K562 (cell line): ENCODE measurements at regions not wholly inside any gene's neighbourhood (a gene's known extent, or its start where the extent isn't known, plus 50 kb on each side); places are given as distances from the start of the nearest gene placed in this dataset.

ENCODE experiments used
- ATAC-seq: fragments of 200-7000 bp; cut with Tn5 transposase; 3 replicates; pipeline ENCODE4 v1.9.1; 2020; ENCODE audit warnings: moderate library complexity
- BruUV-seq: library from RNA; stranded (reverse); fragments of 400-500 nt; replicated peaks from 2 replicates; lab custom pipeline; 2021; lab: Mats Ljungman, UMichigan
- CTCF ChIA-PET: fragments of 300-600 bp; formaldehyde crosslinking; extraction: SDS; loops from one replicate; lab custom pipeline; 2021; ENCODE audit warnings: low intra/inter-chr PET ratio; lab: Yijun Ruan, JAX
- POLR2A ChIA-PET: fragments of 300-600, 350-650 bp; sonication (Branson Sonifier 250); formaldehyde crosslinking; extraction: SDS; loops from one replicate; lab custom pipeline; 2021; ENCODE audit warnings: antibody characterized with exemption, inconsistent platforms; lab: Yijun Ruan, JAX
- DNase-seq, 4 experiments: peaks; one replicate each; pipeline versions ENCODE4 v3.0.0 to v3.0.0-alpha.2; 2011 to 2018; ENCODE audit warnings: low spot score in 3 of 4, mixed read lengths in 3 of 4; ENCODE audit errors: extremely low read depth in 1 of 4
- FAIRE-seq: peaks from 2 replicates; lab custom pipeline; 2011; peaks lifted over from hg19 to GRCh38; lab: Jason Lieb, UNC
- H2AFZ ChIP-seq: 2 replicates; pipeline ENCODE4 v1.6.0; 2011; ENCODE audit warnings: low read depth, low read length, control low read depth, inconsistent platforms
- H3K27ac ChIP-seq: fragments of 200-600 bp; 3 replicates; pipeline ENCODE4 v1.8.0; 2011; ENCODE audit warnings: low read depth, mild to moderate bottlenecking, control low read depth, inconsistent platforms, low read length, moderate library complexity, mixed read lengths; ENCODE audit errors: extremely low read depth
- H3K27me3 ChIP-seq, 2 experiments: fragments of 300-600 bp in 1 of 2; 2 replicates in 1 of 2; 3 replicates in 1 of 2; pipeline versions ENCODE4 v1.6.0 to v1.8.0; 2011; ENCODE audit warnings: inconsistent platforms in 2 of 2, low read length in 2 of 2, mild to moderate bottlenecking in 1 of 2, mixed read lengths in 1 of 2, moderate library complexity in 1 of 2; ENCODE audit not compliant: control insufficient read depth in 2 of 2, insufficient read depth in 2 of 2
- H3K36me3 ChIP-seq: fragments of 300-600 bp; 3 replicates; pipeline ENCODE4 v1.8.0; 2011; ENCODE audit warnings: mild to moderate bottlenecking, low read length, inconsistent platforms; ENCODE audit not compliant: control insufficient read depth, insufficient read depth
- H3K4me1 ChIP-seq, 2 experiments: fragments of 200-600 bp in 1 of 2; replicated peaks in 1 of 2; 2 replicates in 1 of 2; 3 replicates in 1 of 2; pipeline versions ENCODE4 v1.5.1 to v1.8.0; 2011; ENCODE audit warnings: inconsistent platforms in 2 of 2, low read length in 2 of 2, mild to moderate bottlenecking in 1 of 2, mixed read lengths in 1 of 2, moderate library complexity in 1 of 2; ENCODE audit not compliant: control insufficient read depth in 2 of 2, insufficient read depth in 2 of 2
- H3K4me2 ChIP-seq: 2 replicates; pipeline ENCODE4 v1.6.1; 2011; ENCODE audit warnings: low read length, control low read depth, inconsistent platforms, mixed read lengths; ENCODE audit not compliant: insufficient read depth
- H3K4me3 ChIP-seq: fragments of 200-600 bp; sonication (generic), shearing (Covaris generic); 2 replicates; pipeline ENCODE4 v1.5.1; 2016; ENCODE audit warnings: control low read depth, inconsistent platforms
- H3K79me2 ChIP-seq: fragments of 200-600 bp; 3 replicates; pipeline ENCODE4 v1.8.0; 2011; ENCODE audit warnings: low read length, inconsistent platforms; ENCODE audit not compliant: control insufficient read depth, insufficient read depth
- H3K9ac ChIP-seq, 2 experiments: 2 replicates each; pipeline versions ENCODE4 v1.6.0 to v1.6.1; 2011; ENCODE audit warnings: low read depth in 2 of 2, low read length in 2 of 2, control low read depth in 1 of 2, inconsistent platforms in 1 of 2, mild to moderate bottlenecking in 1 of 2, mixed read lengths in 1 of 2; ENCODE audit not compliant: insufficient read depth in 1 of 2
- H3K9me1 ChIP-seq: one replicate; pipeline ENCODE4 v1.6.0; 2011; ENCODE audit warnings: inconsistent platforms, mild to moderate bottlenecking, low read length, moderate library complexity; ENCODE audit not compliant: control insufficient read depth, insufficient read depth
- H3K9me3 ChIP-seq: replicated peaks from 2 replicates; pipeline ENCODE4 v1.5.1; 2011; ENCODE audit warnings: low read depth, low read length, inconsistent platforms; ENCODE audit not compliant: control insufficient read depth, insufficient read depth
- H4K20me1 ChIP-seq: replicated peaks from 2 replicates; pipeline ENCODE4 v1.6.1; 2011; ENCODE audit warnings: low read length, inconsistent platforms, mixed read lengths; ENCODE audit not compliant: control insufficient read depth, insufficient read depth
- ATF7 ChIP-seq: fragments of 450-650 bp; IDR thresholded peaks from 2 replicates; pipeline ENCODE4 v1.7.1; 2014; ENCODE audit warnings: mild to moderate bottlenecking, moderate library complexity
- CBX8 ChIP-seq: fragments of 200-600 bp; sonication (generic); IDR thresholded peaks from 2 replicates; pipeline ENCODE4 v1.6.1; 2012; ENCODE audit warnings: borderline replicate concordance, mixed run types, low read depth, mild to moderate bottlenecking, moderate library complexity, mixed read lengths, low read length, control low read depth, inconsistent platforms; ENCODE audit not compliant: poor library complexity, severe bottlenecking; ENCODE audit errors: extremely low read depth
- ETV1 ChIP-seq: fragments of 450-650 bp; conservative IDR thresholded peaks from 2 replicates; pipeline ENCODE4 v1.6.1; 2016; ENCODE audit warnings: missing genetic modification characterization, control low read depth, low read depth, missing compliant biosample characterization
- FOXA3 ChIP-seq, 2 experiments: fragments of 450-650 bp in 1 of 2; sonication (generic) in 1 of 2; formaldehyde crosslinking; IDR thresholded peaks in 1 of 2; conservative IDR thresholded peaks in 1 of 2; 2 replicates each; pipeline versions ENCODE4 v1.4.0 to v1.8.0; 2020 to 2022; ENCODE audit warnings: mild to moderate bottlenecking in 2 of 2, missing genetic modification reagents in 1 of 2
- KDM5B ChIP-seq: fragments of 200-600 bp; sonication (generic); IDR thresholded peaks from 2 replicates; pipeline ENCODE4 v1.6.1; 2012; ENCODE audit warnings: low read depth, mild to moderate bottlenecking, moderate library complexity, low read length, control low read depth, inconsistent platforms; ENCODE audit not compliant: insufficient replicate concordance
- MED1 ChIP-seq: sonication (generic); formaldehyde crosslinking; IDR thresholded peaks from 2 replicates; pipeline ENCODE4 v1.8.1; 2023; ENCODE audit warnings: missing genetic modification reagents, borderline replicate concordance
- SAFB ChIP-seq: fragments of 200-400 bp; formaldehyde crosslinking; IDR thresholded peaks from 2 replicates; pipeline ENCODE4 v1.6.1; 2017; ENCODE audit warnings: low read depth, low read length, borderline replicate concordance
- SMC3 ChIP-seq: conservative IDR thresholded peaks from 2 replicates; pipeline ENCODE4 v1.6.1; 2011; ENCODE audit warnings: low read depth, low read length, improper control_type of control experiment; ENCODE audit not compliant: insufficient read depth
- THAP12 ChIP-seq: fragments of 250-450 bp; sonication (Bioruptor Pico); IDR thresholded peaks from 2 replicates; pipeline ENCODE4 v1.9.0; 2021; ENCODE audit warnings: mild to moderate bottlenecking, inconsistent platforms
- U2AF2 ChIP-seq: fragments of 200-400 bp; formaldehyde crosslinking; optimal IDR thresholded peaks from 2 replicates; pipeline ENCODE3; 2017; ENCODE audit warnings: low read depth, mild to moderate bottlenecking, low read length
- ZNF197 ChIP-seq: fragments of 200-800 bp; sonication (Bioruptor generic); IDR thresholded peaks from 2 replicates; pipeline ENCODE4 v1.6.1; 2016; ENCODE audit warnings: low read depth, missing genetic modification characterization, missing compliant biosample characterization
- ZNF311 ChIP-seq: fragments of 250-450 bp; sonication (Bioruptor Pico); IDR thresholded peaks from 2 replicates; pipeline ENCODE4 v1.4.0; 2020; ENCODE audit warnings: mild to moderate bottlenecking, moderate library complexity
- ZNF644 ChIP-seq: fragments of 200-800 bp; sonication (Bioruptor generic); IDR thresholded peaks from 2 replicates; pipeline ENCODE4 v1.6.1; 2016; ENCODE audit warnings: low read depth, missing genetic modification characterization, missing compliant biosample characterization
- ZNF77 ChIP-seq: fragments of 250-450 bp; sonication (Bioruptor Pico); IDR thresholded peaks from 2 replicates; pipeline ENCODE4 v1.5.0; 2020
- WGBS: fragments of 100-300 bp; shearing (Covaris generic); methylation state at CpG from one replicate; pipeline ENCODE4 v1.1.6; 2016; ENCODE audit warnings: low coverage, mixed read lengths; ENCODE audit not compliant: insufficient coverage; ENCODE audit errors: missing lambda C conversion rate; 5-methylcytosine and 5-hydroxymethylcytosine counted together
- in situ Hi-C: fragments of 300-500 bp; cut with MboI; formaldehyde crosslinking; loops from 4 replicates; pipeline ENCODE4 v1.15.0; 2018; ENCODE audit warnings: inconsistent platforms, mixed read lengths
- intact Hi-C: fragments of 100-400 bp; cut with micrococcal nuclease; formaldehyde crosslinking; loops from 2 replicates; pipeline ENCODE4 v1.14.2; 2022

- no peaks in the 10 kb centered on the region for H3K79me2 ChIP-seq
- H3K9me1 ChIP-seq, result no peaks in the 10 kb centered on the region
- FAIRE-seq (no peak), ATAC-seq (no peak), DNase-seq (no peak)
- no TSS peak for BruUV-seq
- intact Hi-C loops (no loop called here), in situ Hi-C loops (no loop called here)
- CTCF ChIA-PET, result interaction anchor here (0.6 kb wide), 1 partner anchor 223 kb away, joined by 4 read pairs; no protein-coding TSS in a partner anchor
- no peak overlapping the region for H3K4me2 ChIP-seq
- H3K4me1 ChIP-seq, result peaks cover 3 to 14% of the 10 kb centered on the region in 2 experiments; a peak in 4 of 5 replicates
- POLR2A ChIA-PET, result no interaction called here
- no peak overlapping the region for H3K4me3 ChIP-seq
- H3K36me3 ChIP-seq, result no peaks in the 10 kb centered on the region
- H3K9me3 ChIP-seq, result no peaks in the 10 kb centered on the region
- no peak overlapping the region for H3K27ac ChIP-seq
- peaks cover 24 to 58% of the 10 kb centered on the region in 2 experiments for H3K27me3 ChIP-seq
- H2AFZ ChIP-seq, result no peak overlapping the region
- TF ChIP-seq CBX8 (no peak), FOXA3 (CRISPR knock-in tag; conservative IDR thresholded peaks at IDR 0.05 in 1 of 2, IDR thresholded peaks at IDR 0.05 in 1 of 2) (no peak), THAP12 (CRISPR knock-in tag) (no peak), KDM5B (no peak), SAFB (no peak), U2AF2 (no peak), ZNF197 (no peak), ZNF644 (no peak), SMC3 (no peak), ZNF311 (CRISPR knock-in tag) (no peak), ATF7 (no peak), MED1 (CRISPR knock-in tag) (no peak), ETV1 (tag) (no peak), ZNF77 (CRISPR knock-in tag) (no peak)
- 7% methylated on average over 7 of the region's 9 CpGs for WGBS
- no peaks in the 10 kb centered on the region for H4K20me1 ChIP-seq
- H3K9ac ChIP-seq, result no peak overlapping the region
Measured at GRCh38 chr3:195004512-195005250, 266.3 kb downstream of the XXYLT1 start.
